Nephron (organoid): ENCODE measurements at regions not wholly inside any gene's neighbourhood (a gene's known extent, or its start where the extent isn't known, plus 50 kb on each side); places are given as distances from the start of the nearest gene placed in this dataset.

Experiments used
- H3K27ac Mint-ChIP-seq, 3 experiments: 2 replicates each; pipeline ENCODE4 v1.8.0; 2020; ENCODE audit warnings: mixed read lengths in 3 of 3, mild to moderate bottlenecking in 2 of 3, moderate library complexity in 1 of 3
- H3K27me3 Mint-ChIP-seq: 2 replicates; pipeline ENCODE4 v1.8.0; 2021; ENCODE audit warnings: low read depth, mild to moderate bottlenecking, moderate library complexity, mixed read lengths
- H3K36me3 Mint-ChIP-seq: 2 replicates; pipeline ENCODE4 v1.8.0; 2020; ENCODE audit warnings: low read depth, mixed read lengths
- H3K4me1 Mint-ChIP-seq: 2 replicates; pipeline ENCODE4 v1.8.0; 2020; ENCODE audit warnings: mixed read lengths
- H3K4me3 Mint-ChIP-seq, 3 experiments: 2 replicates each; pipeline ENCODE4 v1.8.0; 2020; ENCODE audit warnings: mild to moderate bottlenecking in 3 of 3, mixed read lengths in 3 of 3, moderate library complexity in 2 of 3
- H3K9me3 Mint-ChIP-seq: 2 replicates; pipeline ENCODE4 v1.8.0; 2020; ENCODE audit warnings: mixed read lengths
- CTCF ChIP-seq, 3 experiments: fragments of 200-600 bp; sonication (generic); IDR thresholded peaks; one replicate each; pipeline ENCODE4 v1.5.0; 2021; ENCODE audit warnings: antibody characterized with exemption in 3 of 3; ENCODE audit not compliant: unreplicated experiment in 3 of 3

GRCh38 chr2:187008111-187008510, 159.1 kb upstream of the ZSWIM2 start:
- Mint-ChIP-seq H3K27ac (no peak overlapping the region), H3K36me3 (no peaks in the 10 kb centered on the region), H3K27me3 (peaks cover 5% of the 10 kb centered on the region), H3K4me1 (peaks cover 19% of the 10 kb centered on the region), H3K4me3 (no peak overlapping the region), H3K9me3 (no peaks in the 10 kb centered on the region)
- TF ChIP-seq CTCF (IDR thresholded peaks at IDR 0.05; ENCODE audit: unreplicated experiment in 3 of 3) = no peak

GRCh38 chr2:187003611-187004010, 154.6 kb upstream of the ZSWIM2 start:
- no peaks in the 10 kb centered on the region for H3K4me1 Mint-ChIP-seq
- no peak overlapping the region for H3K4me3 Mint-ChIP-seq
- peaks cover 4% of the 10 kb centered on the region for H3K9me3 Mint-ChIP-seq
- TF ChIP-seq CTCF (IDR thresholded peaks at IDR 0.05; ENCODE audit: unreplicated experiment in 3 of 3) = no peak
- H3K27me3 Mint-ChIP-seq = no peaks in the 10 kb centered on the region
- no peak overlapping the region for H3K27ac Mint-ChIP-seq
- no peaks in the 10 kb centered on the region for H3K36me3 Mint-ChIP-seq

GRCh38 chr2:187003038-187003554, 154.1 kb upstream of the ZSWIM2 start:
- H3K27ac Mint-ChIP-seq = no peak overlapping the region
- no peaks in the 10 kb centered on the region for H3K4me1 Mint-ChIP-seq
- H3K27me3 Mint-ChIP-seq = no peaks in the 10 kb centered on the region
- H3K36me3 Mint-ChIP-seq = no peaks in the 10 kb centered on the region
- peaks cover 4% of the 10 kb centered on the region for H3K9me3 Mint-ChIP-seq
- no peak overlapping the region for H3K4me3 Mint-ChIP-seq
- no peak for TF ChIP-seq CTCF (IDR thresholded peaks at IDR 0.05; ENCODE audit: unreplicated experiment in 3 of 3)

GRCh38 chr2:187002242-187002641, 153.3 kb upstream of the ZSWIM2 start:
- no peak for TF ChIP-seq CTCF (IDR thresholded peaks at IDR 0.05; ENCODE audit: unreplicated experiment in 3 of 3)
- no peaks in the 10 kb centered on the region for H3K4me1 Mint-ChIP-seq
- H3K36me3 Mint-ChIP-seq = no peaks in the 10 kb centered on the region
- H3K27me3 Mint-ChIP-seq = no peaks in the 10 kb centered on the region
- H3K9me3 Mint-ChIP-seq = peaks cover 4% of the 10 kb centered on the region
- no peak overlapping the region for H3K4me3 Mint-ChIP-seq
- H3K27ac Mint-ChIP-seq = no peak overlapping the region

GRCh38 chr2:187001248-187001647, 152.3 kb upstream of the ZSWIM2 start:
- no peak for TF ChIP-seq CTCF (IDR thresholded peaks at IDR 0.05; ENCODE audit: unreplicated experiment in 3 of 3)
- H3K27me3 Mint-ChIP-seq = no peaks in the 10 kb centered on the region
- no peak overlapping the region for H3K4me3 Mint-ChIP-seq
- H3K27ac Mint-ChIP-seq = no peak overlapping the region
- H3K4me1 Mint-ChIP-seq = no peaks in the 10 kb centered on the region
- H3K36me3 Mint-ChIP-seq = no peaks in the 10 kb centered on the region
- H3K9me3 Mint-ChIP-seq = peaks cover 4% of the 10 kb centered on the region

GRCh38 chr2:186995092-186995491, 146.1 kb upstream of the ZSWIM2 start:
- Mint-ChIP-seq H3K4me3 (no peak overlapping the region), H3K4me1 (no peaks in the 10 kb centered on the region), H3K36me3 (no peaks in the 10 kb centered on the region), H3K27me3 (no peaks in the 10 kb centered on the region), H3K27ac (no peak overlapping the region), H3K9me3 (peaks cover 10% of the 10 kb centered on the region)
- TF ChIP-seq CTCF (IDR thresholded peaks at IDR 0.05; ENCODE audit: unreplicated experiment in 3 of 3) = no peak
